OCI-LY7 (cell line): ENCODE measurements at regions not wholly inside any gene's neighbourhood (a gene's known extent, or its start where the extent isn't known, plus 50 kb on each side); places are given as distances from the start of the nearest gene placed in this dataset.

ENCODE experiments used
- EZH2phosphoT487 ChIP-seq: fragments of 200-600 bp; sonication (generic); IDR thresholded peaks from 2 replicates; pipeline ENCODE4 v1.6.1; 2018; ENCODE audit warnings: low read depth, borderline replicate concordance, mild to moderate bottlenecking, mixed run types, antibody characterized with exemption, low read length, moderate library complexity, mixed read lengths
- TF ChIP-seq, protein P1 (sequence below): fragments of 200-600 bp; sonication (generic); conservative IDR thresholded peaks from 2 replicates; pipeline ENCODE4 v1.5.1; 2014; ENCODE audit warnings: mild to moderate bottlenecking, antibody characterized with exemption, low read length, moderate library complexity, mixed read lengths

DNA sequence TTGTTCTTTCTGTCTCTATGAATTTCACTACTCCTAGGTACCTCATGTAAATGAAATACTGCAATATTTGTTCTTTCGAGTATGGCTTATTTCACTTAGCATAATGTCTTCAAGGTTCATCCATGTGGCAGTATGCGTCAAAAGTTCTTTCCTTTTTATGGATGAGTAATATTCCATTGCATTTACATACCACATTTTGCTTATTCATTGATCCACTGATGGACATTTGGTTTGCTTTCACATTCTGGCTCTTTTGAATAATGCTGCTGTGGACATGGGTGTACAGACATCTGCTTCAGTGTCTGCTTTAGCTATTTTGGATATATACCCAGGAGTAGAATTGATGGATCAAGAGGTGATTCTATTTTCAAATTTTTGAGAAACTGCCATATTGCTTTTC lies 144.2 kb upstream of the PAPPA start:
- TF ChIP-seq, protein P1, sequence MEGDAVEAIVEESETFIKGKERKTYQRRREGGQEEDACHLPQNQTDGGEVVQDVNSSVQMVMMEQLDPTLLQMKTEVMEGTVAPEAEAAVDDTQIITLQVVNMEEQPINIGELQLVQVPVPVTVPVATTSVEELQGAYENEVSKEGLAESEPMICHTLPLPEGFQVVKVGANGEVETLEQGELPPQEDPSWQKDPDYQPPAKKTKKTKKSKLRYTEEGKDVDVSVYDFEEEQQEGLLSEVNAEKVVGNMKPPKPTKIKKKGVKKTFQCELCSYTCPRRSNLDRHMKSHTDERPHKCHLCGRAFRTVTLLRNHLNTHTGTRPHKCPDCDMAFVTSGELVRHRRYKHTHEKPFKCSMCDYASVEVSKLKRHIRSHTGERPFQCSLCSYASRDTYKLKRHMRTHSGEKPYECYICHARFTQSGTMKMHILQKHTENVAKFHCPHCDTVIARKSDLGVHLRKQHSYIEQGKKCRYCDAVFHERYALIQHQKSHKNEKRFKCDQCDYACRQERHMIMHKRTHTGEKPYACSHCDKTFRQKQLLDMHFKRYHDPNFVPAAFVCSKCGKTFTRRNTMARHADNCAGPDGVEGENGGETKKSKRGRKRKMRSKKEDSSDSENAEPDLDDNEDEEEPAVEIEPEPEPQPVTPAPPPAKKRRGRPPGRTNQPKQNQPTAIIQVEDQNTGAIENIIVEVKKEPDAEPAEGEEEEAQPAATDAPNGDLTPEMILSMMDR: no peak
- no peak for TF ChIP-seq EZH2phosphoT487
